HepG2 (cell line): ENCODE measurements at regions not wholly inside any gene's neighbourhood (a gene's known extent, or its start where the extent isn't known, plus 50 kb on each side); places are given as distances from the start of the nearest gene placed in this dataset.

Experiments used
- ATAC-seq: fragments of 200-7000 bp; cut with Tn5 transposase; 3 replicates; pipeline ENCODE4 v1.9.1; 2020; ENCODE audit warnings: mild to moderate bottlenecking, moderate library complexity
- BruUV-seq: library from RNA; stranded (reverse); fragments of 400-500 nt; replicated peaks from 2 replicates; lab custom pipeline; 2021; lab: Mats Ljungman, UMichigan
- CTCF ChIA-PET: fragments of 300-600 bp; formaldehyde crosslinking; extraction: SDS; loops from one replicate; lab custom pipeline; 2021; ENCODE audit warnings: low total read pairs, inconsistent platforms, low intra/inter-chr PET ratio; lab: Yijun Ruan, JAX
- POLR2A ChIA-PET: fragments of 350-600 bp; sonication (Branson Sonifier 250); formaldehyde crosslinking; loops from one replicate; lab custom pipeline; 2020; ENCODE audit warnings: antibody characterized with exemption, inconsistent platforms; lab: Yijun Ruan, JAX
- DNase-seq: peaks from one replicate; pipeline ENCODE4 v3.0.0-alpha.2; 2015; ENCODE audit warnings: low spot score
- FAIRE-seq: peaks from 3 replicates; lab custom pipeline; 2011; peaks lifted over from hg19 to GRCh38; lab: Jason Lieb, UNC
- H2AFZ ChIP-seq: one replicate; pipeline ENCODE4 v1.6.1; 2011; ENCODE audit warnings: low read length, inconsistent platforms
- H3K27ac ChIP-seq: fragments of 300-600 bp; 3 replicates; pipeline ENCODE4 v1.8.0; 2011; ENCODE audit warnings: mixed run types, mild to moderate bottlenecking, mixed read lengths, low read length, inconsistent platforms; ENCODE audit not compliant: insufficient read depth; ENCODE audit errors: extremely low read length
- H3K27me3 ChIP-seq, 2 experiments: fragments of 200-600 bp in 1 of 2; 2 replicates in 1 of 2; 3 replicates in 1 of 2; pipeline versions ENCODE4 v1.6.0 to v1.8.0; 2011; ENCODE audit warnings: low read length in 2 of 2, mild to moderate bottlenecking in 2 of 2, moderate library complexity in 2 of 2, inconsistent platforms in 1 of 2; ENCODE audit not compliant: insufficient read depth in 2 of 2, control insufficient read depth in 1 of 2
- H3K36me3 ChIP-seq, 2 experiments: fragments of 200-600 bp in 1 of 2; replicated peaks in 1 of 2; 2 replicates in 1 of 2; 3 replicates in 1 of 2; pipeline versions ENCODE4 v1.5.1 to v1.8.0; 2011; ENCODE audit warnings: low read length in 2 of 2, inconsistent platforms in 1 of 2; ENCODE audit not compliant: insufficient read depth in 2 of 2, control insufficient read depth in 1 of 2
- H3K4me1 ChIP-seq: 2 replicates; pipeline ENCODE4 v1.5.1; 2012; ENCODE audit warnings: low read length, inconsistent platforms; ENCODE audit not compliant: insufficient read depth
- H3K4me2 ChIP-seq: 2 replicates; pipeline ENCODE4 v1.6.0; 2011; ENCODE audit warnings: low read depth, low read length, inconsistent platforms
- H3K4me3 ChIP-seq, 3 experiments: fragments of 200-600 bp in 1 of 3; sonication (generic), shearing (Covaris generic) in 1 of 3; replicated peaks in 1 of 3; 2 replicates each; pipeline ENCODE4 v1.5.1; 2011 to 2016; ENCODE audit warnings: low read length in 3 of 3, inconsistent platforms in 2 of 3, low read depth in 2 of 3, mild to moderate bottlenecking in 2 of 3, control low read depth in 1 of 3, mixed read lengths in 1 of 3; ENCODE audit not compliant: insufficient read depth in 1 of 3
- H3K79me2 ChIP-seq: one replicate; pipeline ENCODE4 v1.6.1; 2011; ENCODE audit warnings: low read length, inconsistent platforms; ENCODE audit not compliant: insufficient read depth
- H3K9ac ChIP-seq: 2 replicates; pipeline ENCODE4 v1.6.0; 2011; ENCODE audit warnings: mild to moderate bottlenecking, low read depth, low read length, inconsistent platforms; ENCODE audit not compliant: insufficient read depth
- H3K9me3 ChIP-seq: 2 replicates; pipeline ENCODE4 v1.5.1; 2012; ENCODE audit warnings: mild to moderate bottlenecking, low read length
- H4K20me1 ChIP-seq: 2 replicates; pipeline ENCODE4 v1.6.0; 2011; ENCODE audit warnings: inconsistent platforms, mild to moderate bottlenecking, low read length, moderate library complexity; ENCODE audit not compliant: insufficient read depth
- BRCA1 ChIP-seq: sonication (generic); formaldehyde crosslinking; IDR thresholded peaks from 2 replicates; pipeline ENCODE4 v1.4.0; 2020; ENCODE audit warnings: missing genetic modification reagents
- WIZ ChIP-seq: sonication (generic); formaldehyde crosslinking; IDR thresholded peaks from 2 replicates; pipeline ENCODE4 v1.5.1; 2020; ENCODE audit warnings: mild to moderate bottlenecking, missing genetic modification reagents
- WGBS: methylation state at CpG from one replicate; pipeline ENCODE4 v1.1.6; 2017; ENCODE audit warnings: low lambda C conversion rate; 5-methylcytosine and 5-hydroxymethylcytosine counted together
- in situ Hi-C: cut with HindIII; loops from 2 replicates; pipeline ENCODE4 v1.10.0; 2017; ENCODE audit warnings: low pct_unique_long_range_greater_than_20kb; ENCODE audit not compliant: extremely low pct_ligation_motif_present
- intact Hi-C: fragments of 100-400 bp; cut with micrococcal nuclease; formaldehyde crosslinking; loops from one replicate; pipeline ENCODE4 v1.10.0; 2022; ENCODE audit not compliant: unreplicated experiment

DNA sequence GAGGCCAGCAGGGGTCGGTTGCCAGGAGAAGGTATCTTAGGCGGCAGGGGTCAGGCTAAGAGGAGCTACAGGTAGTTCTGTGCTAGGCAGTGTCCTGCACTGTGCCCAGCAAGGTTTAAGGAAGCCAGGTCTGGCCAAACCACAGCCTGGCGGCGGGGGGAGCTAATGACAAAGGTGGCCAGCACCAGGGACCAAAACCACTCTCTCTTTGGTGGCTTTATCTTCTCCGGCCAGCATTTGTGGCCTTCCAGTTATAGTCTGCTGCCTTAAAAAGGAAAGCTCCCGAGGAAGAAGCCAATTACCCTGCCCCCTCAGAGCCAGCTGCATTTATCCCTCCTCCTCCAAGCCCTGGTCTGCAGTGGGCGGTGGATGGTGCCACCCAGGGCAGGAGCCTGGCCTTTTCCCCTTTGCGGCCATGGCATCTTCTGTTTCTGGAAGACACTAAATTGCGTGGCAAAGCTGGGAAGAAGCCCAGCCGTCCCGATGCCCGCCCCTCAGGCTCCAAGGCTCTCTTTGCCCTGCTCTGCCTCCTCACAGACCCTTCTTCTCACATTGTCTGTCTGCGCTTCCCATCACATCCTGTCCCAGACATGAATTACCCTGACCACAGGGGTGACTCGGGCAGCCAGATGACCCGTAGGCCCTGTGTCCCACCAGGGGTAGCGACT, 94.6 kb downstream of the EN1 start:
- H3K27ac ChIP-seq, result no peak overlapping the region
- in situ Hi-C loops, result no loop called here
- no peaks in the 10 kb centered on the region for H3K36me3 ChIP-seq
- FAIRE-seq (no peak), ATAC-seq (no peak), DNase-seq (no peak)
- intact Hi-C loops, result no loop called here
- no peak overlapping the region for H2AFZ ChIP-seq
- H3K27me3 ChIP-seq, result peaks cover 0 to 14% of the 10 kb centered on the region in 2 experiments; a peak in 3 of 5 replicates
- no peak overlapping the region for H3K9ac ChIP-seq
- ChIA-PET CTCF (no interaction called here), POLR2A (no interaction called here)
- BruUV-seq, result no TSS peak
- H3K9me3 ChIP-seq, result no peaks in the 10 kb centered on the region
- WGBS, result 32% methylated on average over 16 of the region's 16 CpGs
- no peaks in the 10 kb centered on the region for H3K79me2 ChIP-seq
- no peaks in the 10 kb centered on the region for H4K20me1 ChIP-seq
- H3K4me1 ChIP-seq, result no peaks in the 10 kb centered on the region
- TF ChIP-seq WIZ (CRISPR knock-in tag), result no peak
- no peak overlapping the region for H3K4me2 ChIP-seq
- H3K4me3 ChIP-seq, result no peak overlapping the region

DNA sequence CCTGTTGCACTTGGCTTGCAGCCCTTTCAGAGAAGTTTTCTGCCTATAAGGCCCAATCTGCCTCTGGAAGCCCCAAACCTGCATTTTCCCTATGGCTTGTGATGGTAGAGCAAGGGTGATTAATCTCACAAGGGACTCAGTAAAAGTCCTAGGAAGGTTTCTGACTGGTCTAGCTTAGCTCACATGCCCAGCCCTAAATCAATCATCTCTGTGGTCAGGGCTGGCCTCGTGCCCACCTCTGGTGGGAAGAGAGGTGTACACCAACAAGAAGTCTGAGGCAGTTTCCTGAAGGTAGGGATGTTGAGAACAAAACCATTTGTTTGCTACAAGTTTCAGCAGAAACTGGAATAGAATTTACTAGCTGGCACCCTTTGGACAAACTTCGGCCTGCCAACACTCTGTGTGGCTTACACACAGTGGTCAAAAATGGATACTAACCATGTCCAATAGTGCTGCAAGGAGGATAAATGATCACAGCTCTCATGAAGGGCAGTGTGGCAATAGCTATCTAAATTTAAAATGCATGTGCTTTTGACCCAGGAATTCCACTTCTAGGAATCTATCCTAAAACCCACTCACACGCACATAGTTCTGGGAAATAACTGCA, 96.4 kb downstream of the EN1 start:
- Histone ChIP-seq H3K9ac (no peak overlapping the region), H3K79me2 (no peaks in the 10 kb centered on the region), H2AFZ (no peak overlapping the region), H3K27ac (no peak overlapping the region), H3K4me1 (no peaks in the 10 kb centered on the region), H3K4me3 (no peak overlapping the region), H3K27me3 (peaks cover 0 to 14% of the 10 kb centered on the region in 2 experiments; a peak in 3 of 5 replicates), H4K20me1 (no peaks in the 10 kb centered on the region), H3K4me2 (no peak overlapping the region), H3K36me3 (no peaks in the 10 kb centered on the region), H3K9me3 (peaks cover 3% of the 10 kb centered on the region; the same call in 1 of the 2 replicates)
- in situ Hi-C loops (no loop called here), intact Hi-C loops (no loop called here)
- ATAC-seq (no peak), DNase-seq (no peak), FAIRE-seq (no peak)
- BruUV-seq, result no TSS peak
- no peak for TF ChIP-seq BRCA1 (CRISPR knock-in tag)
- 11% methylated on average over 3 of the region's 3 CpGs for WGBS
- CTCF ChIA-PET, result no interaction called here
- POLR2A ChIA-PET, result no interaction called here
